ENCODE measurements at regions not wholly inside any gene's neighbourhood (a gene's known extent, or its start where the extent isn't known, plus 50 kb on each side); places are given as distances from the start of the nearest gene placed in this dataset.
A peak's percentile ranks its signal among the peaks of the same experiment; 100 is the strongest.

GRCh38 chr2:64873472-64873924 is 115.7 kb upstream of the SLC1A4 start:
- DNase-seq (peak; percentile 76), ATAC-seq (ENCODE audit: insufficient read depth, low read depth) (peak; percentile 97)
- no peaks in the 10 kb centered on the region for H3K27me3 ChIP-seq (ENCODE audit: insufficient read depth, low read length, poor library complexity)
- H3K4me3 ChIP-seq (ENCODE audit: low read depth in 1 of 2, low read length in 2 of 2), result no peak overlapping the region
- TF ChIP-seq EZH2 (IDR thresholded peaks at IDR 0.05; ENCODE audit: borderline replicate concordance, low read depth, low read length, severe bottlenecking) (no peak), CTCF (IDR thresholded peaks at IDR 0.05; ENCODE audit: borderline replicate concordance, extremely low read depth, low read length, poor library complexity, severe bottlenecking) (peak; percentile 96)
- H3K9ac ChIP-seq (ENCODE audit: low read depth, low read length), result no peak overlapping the region
- no peaks in the 10 kb centered on the region for H3K79me2 ChIP-seq (ENCODE audit: insufficient read depth, low read length)
- peak overlapping the region; percentile 58 for H2AFZ ChIP-seq (ENCODE audit: low read depth, low read length)
- no peaks in the 10 kb centered on the region for H3K9me3 ChIP-seq (ENCODE audit: insufficient read depth, low read length, severe bottlenecking)
- H3K36me3 ChIP-seq (ENCODE audit: insufficient read depth, low read length), result no peaks in the 10 kb centered on the region
- H3K27ac ChIP-seq (ENCODE audit: low read length), result no peak overlapping the region
- no peaks in the 10 kb centered on the region for H4K20me1 ChIP-seq (ENCODE audit: insufficient read depth, low read length)
- peaks cover 3% of the 10 kb centered on the region for H3K4me1 ChIP-seq (ENCODE audit: insufficient read depth, low read length)
- peak overlapping the region; percentile 28 for H3K4me2 ChIP-seq (ENCODE audit: insufficient read depth, low read length)

- Histone ChIP-seq H2AFZ (ENCODE audit: low read depth, low read length) (no peak overlapping the region), H3K9ac (ENCODE audit: low read depth, low read length) (no peak overlapping the region), H3K9me3 (ENCODE audit: insufficient read depth, low read length, severe bottlenecking) (no peaks in the 10 kb centered on the region), H4K20me1 (ENCODE audit: insufficient read depth, low read length) (no peaks in the 10 kb centered on the region), H3K4me2 (ENCODE audit: insufficient read depth, low read length) (no peak overlapping the region), H3K79me2 (ENCODE audit: insufficient read depth, low read length) (no peaks in the 10 kb centered on the region), H3K4me1 (ENCODE audit: insufficient read depth, low read length) (peaks cover 3% of the 10 kb centered on the region), H3K27ac (ENCODE audit: low read length) (no peak overlapping the region), H3K36me3 (ENCODE audit: insufficient read depth, low read length) (no peaks in the 10 kb centered on the region), H3K4me3 (ENCODE audit: low read depth in 1 of 2, low read length in 2 of 2) (no peak overlapping the region), H3K27me3 (ENCODE audit: insufficient read depth, low read length, poor library complexity) (no peaks in the 10 kb centered on the region)
- DNase-seq, result no peak
- TF ChIP-seq CTCF (IDR thresholded peaks at IDR 0.05; ENCODE audit: borderline replicate concordance, extremely low read depth, low read length, poor library complexity, severe bottlenecking), result no peak
- TF ChIP-seq EZH2 (IDR thresholded peaks at IDR 0.05; ENCODE audit: borderline replicate concordance, low read depth, low read length, severe bottlenecking), result no peak
- ATAC-seq (ENCODE audit: insufficient read depth, low read depth), result no peak
Observed at GRCh38 chr2:64874593-64874992, 114.6 kb upstream of the SLC1A4 start.

- no peak overlapping the region for H3K4me3 ChIP-seq (ENCODE audit: low read depth in 1 of 2, low read length in 2 of 2)
- H3K36me3 ChIP-seq (ENCODE audit: insufficient read depth, low read length), result no peaks in the 10 kb centered on the region
- H3K9me3 ChIP-seq (ENCODE audit: insufficient read depth, low read length, severe bottlenecking), result no peaks in the 10 kb centered on the region
- H3K4me1 ChIP-seq (ENCODE audit: insufficient read depth, low read length), result peaks cover 3% of the 10 kb centered on the region
- no peaks in the 10 kb centered on the region for H4K20me1 ChIP-seq (ENCODE audit: insufficient read depth, low read length)
- H2AFZ ChIP-seq (ENCODE audit: low read depth, low read length), result no peak overlapping the region
- no peak for ATAC-seq (ENCODE audit: insufficient read depth, low read depth)
- no peak for DNase-seq
- no peaks in the 10 kb centered on the region for H3K27me3 ChIP-seq (ENCODE audit: insufficient read depth, low read length, poor library complexity)
- no peaks in the 10 kb centered on the region for H3K79me2 ChIP-seq (ENCODE audit: insufficient read depth, low read length)
- no peak overlapping the region for H3K4me2 ChIP-seq (ENCODE audit: insufficient read depth, low read length)
- no peak overlapping the region for H3K9ac ChIP-seq (ENCODE audit: low read depth, low read length)
- no peak overlapping the region for H3K27ac ChIP-seq (ENCODE audit: low read length)
- TF ChIP-seq CTCF (IDR thresholded peaks at IDR 0.05; ENCODE audit: borderline replicate concordance, extremely low read depth, low read length, poor library complexity, severe bottlenecking), result no peak
- TF ChIP-seq EZH2 (IDR thresholded peaks at IDR 0.05; ENCODE audit: borderline replicate concordance, low read depth, low read length, severe bottlenecking), result no peak
Observed at GRCh38 chr2:64875368-64875767, 113.8 kb upstream of the SLC1A4 start.

All from DND-41 (cell line).